ENCODE measurements at regions not wholly inside any gene's neighbourhood (a gene's known extent, or its start where the extent isn't known, plus 50 kb on each side); places are given as distances from the start of the nearest gene placed in this dataset.

GRCh38 chr6:19757036-19757435 is 80.1 kb upstream of the ID4 start:
- no peaks in the 10 kb centered on the region for H3K9me3 ChIP-seq
- H3K27ac ChIP-seq = no peak overlapping the region
- DNase-seq (no peak), ATAC-seq (no peak)
- no peaks in the 10 kb centered on the region for H3K36me3 ChIP-seq
- no peaks in the 10 kb centered on the region for H3K4me1 ChIP-seq
- intact Hi-C loops (cut with DNase I) = no loop called here
- no peak overlapping the region for H3K4me3 ChIP-seq
- H3K27me3 ChIP-seq = no peaks in the 10 kb centered on the region
- no peak for TF ChIP-seq CTCF (IDR thresholded peaks at IDR 0.05)

DNA sequence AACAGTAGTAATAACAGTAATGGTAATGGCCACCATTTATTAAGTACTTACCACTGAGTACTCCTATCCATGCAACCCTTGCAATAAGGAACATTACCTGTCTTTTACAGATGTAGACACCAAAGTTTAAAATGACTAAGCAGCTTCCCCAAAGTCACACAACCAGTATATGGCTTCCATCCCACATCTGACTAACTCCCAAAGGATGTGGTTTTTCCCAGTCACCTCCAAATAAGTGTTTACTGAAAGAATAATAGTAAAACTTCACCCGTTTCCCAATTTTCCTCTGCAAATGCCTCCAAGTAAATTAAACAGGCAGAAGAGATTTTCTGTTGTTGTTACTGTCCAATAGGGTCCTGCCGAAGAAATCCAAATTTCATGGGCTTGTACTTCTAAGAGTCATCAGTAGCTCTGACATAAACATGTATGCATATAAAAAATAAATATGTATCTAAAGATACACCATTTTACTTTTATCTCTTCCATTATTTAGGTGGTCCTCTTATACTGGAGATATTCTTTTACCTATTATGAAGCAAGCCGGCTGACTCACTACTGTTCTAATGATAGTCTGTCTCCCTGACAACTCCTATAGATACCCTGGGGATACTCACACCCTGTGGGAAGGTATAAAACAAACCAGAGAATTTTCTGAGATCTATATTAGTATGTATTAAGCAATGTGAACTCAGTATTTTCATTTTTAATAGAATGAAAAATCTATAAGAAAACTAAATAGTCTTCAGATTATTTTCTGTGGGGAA is 77.9 kb upstream of the ID4 start:
- DNase-seq (no peak), ATAC-seq (no peak)
- Histone ChIP-seq H3K27ac (no peak overlapping the region), H3K36me3 (no peaks in the 10 kb centered on the region), H3K4me1 (no peaks in the 10 kb centered on the region), H3K27me3 (no peaks in the 10 kb centered on the region), H3K9me3 (no peaks in the 10 kb centered on the region), H3K4me3 (no peak overlapping the region)
- TF ChIP-seq CTCF (IDR thresholded peaks at IDR 0.05) = no peak
- intact Hi-C loops (cut with DNase I) = no loop called here

DNA sequence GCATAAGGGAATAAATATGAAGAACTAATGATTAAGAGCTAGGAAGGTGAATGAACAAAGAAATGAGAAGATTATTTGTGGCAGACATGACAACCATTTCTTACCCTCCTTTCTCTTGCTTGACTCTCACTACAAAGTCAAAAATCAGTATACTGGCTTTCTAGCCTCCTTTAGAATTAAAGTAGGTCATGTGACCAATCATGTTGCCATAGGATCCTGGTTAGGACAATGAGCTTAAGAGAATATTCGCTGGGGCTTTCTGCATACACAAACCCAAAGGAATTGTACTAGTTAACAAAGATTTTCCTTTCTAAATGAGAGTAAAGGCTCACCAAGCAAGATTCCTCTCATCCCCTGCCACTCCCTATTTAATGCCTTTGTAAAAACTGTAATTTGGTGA is 76.0 kb upstream of the ID4 start:
- no peak for DNase-seq
- no peaks in the 10 kb centered on the region for H3K4me1 ChIP-seq
- no peaks in the 10 kb centered on the region for H3K9me3 ChIP-seq
- no peaks in the 10 kb centered on the region for H3K27me3 ChIP-seq
- no peak overlapping the region for H3K4me3 ChIP-seq
- no peak overlapping the region for H3K27ac ChIP-seq
- ATAC-seq = no peak
- TF ChIP-seq CTCF (IDR thresholded peaks at IDR 0.05) = no peak
- intact Hi-C loops (cut with DNase I) = no loop called here
- no peaks in the 10 kb centered on the region for H3K36me3 ChIP-seq

GRCh38 chr6:19771753-19772336 is 65.3 kb upstream of the ID4 start:
- intact Hi-C loops (cut with DNase I) = no loop called here
- Histone ChIP-seq H3K27ac (no peak overlapping the region), H3K4me3 (no peak overlapping the region), H3K9me3 (no peaks in the 10 kb centered on the region), H3K27me3 (no peaks in the 10 kb centered on the region), H3K4me1 (no peaks in the 10 kb centered on the region), H3K36me3 (no peaks in the 10 kb centered on the region)
- DNase-seq = no peak
- no peak for TF ChIP-seq CTCF (IDR thresholded peaks at IDR 0.05)
- no peak for ATAC-seq

DNA sequence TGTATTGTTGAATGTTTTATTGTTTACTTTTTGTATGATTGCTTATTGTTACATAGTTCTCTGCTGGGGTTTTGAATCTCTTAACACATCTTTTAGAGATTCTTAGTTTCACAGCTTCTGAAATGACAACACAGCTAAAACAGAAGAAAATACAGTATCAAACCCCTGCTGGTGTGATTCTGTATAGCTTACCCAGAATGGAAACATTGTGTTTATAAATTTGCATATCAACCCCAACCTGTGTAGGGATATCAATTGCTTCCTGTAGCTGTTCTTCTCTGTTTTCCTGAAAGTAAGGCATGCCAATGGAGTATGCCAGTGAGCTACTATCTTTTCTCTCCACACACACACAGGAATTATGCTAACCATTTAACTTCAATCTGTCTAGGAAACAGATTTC is 64.3 kb upstream of the ID4 start:
- intact Hi-C loops (cut with DNase I) = no loop called here
- ATAC-seq = no peak

More for the DNA sequence above, 64.3 kb upstream of the ID4 start:
- no peak for TF ChIP-seq CTCF (IDR thresholded peaks at IDR 0.05)
- Histone ChIP-seq H3K36me3 (no peaks in the 10 kb centered on the region), H3K4me3 (no peak overlapping the region), H3K27ac (no peak overlapping the region), H3K27me3 (no peaks in the 10 kb centered on the region), H3K4me1 (no peaks in the 10 kb centered on the region), H3K9me3 (no peaks in the 10 kb centered on the region)
- DNase-seq = no peak
